Cardiac muscle cell (in vitro differentiated cells and primary cell): ENCODE measurements at regions not wholly inside any gene's neighbourhood (a gene's known extent, or its start where the extent isn't known, plus 50 kb on each side); places are given as distances from the start of the nearest gene placed in this dataset.

Experiments used
- DNase-seq, 2 donors: peaks; one replicate each; pipeline versions ENCODE4 v3.0.0 to v3.0.0-alpha.2; 2010 to 2017; ENCODE audit warnings: low read depth in 1 of 2, low spot score in 1 of 2
- H3K27ac ChIP-seq: fragments of 200-600 bp; sonication (generic); 2 replicates; pipeline ENCODE4 v1.5.1; 2016
- H3K27me3 ChIP-seq: fragments of 200-600 bp; sonication (generic); 2 replicates; pipeline ENCODE4 v1.6.0; 2016; ENCODE audit warnings: control low read depth
- H3K36me3 ChIP-seq: fragments of 200-600 bp; sonication (generic); 2 replicates; pipeline ENCODE4 v1.5.1; 2016; ENCODE audit warnings: control low read depth
- H3K4me1 ChIP-seq: fragments of 200-600 bp; sonication (generic); 2 replicates; pipeline ENCODE4 v1.8.1; 2017; ENCODE audit warnings: low read depth, mild to moderate bottlenecking, mixed run types
- H3K4me3 ChIP-seq: fragments of 200-600 bp; sonication (generic); 2 replicates; pipeline ENCODE4 v1.5.1; 2016; ENCODE audit warnings: mild to moderate bottlenecking
- H3K9me3 ChIP-seq: fragments of 200-600 bp; sonication (generic); 2 replicates; pipeline ENCODE4 v1.5.1; 2017; ENCODE audit warnings: low read depth, mild to moderate bottlenecking, control low read depth
- TF ChIP-seq, protein P1 (sequence below): IDR thresholded peaks from 2 replicates; pipeline ENCODE4 v1.5.1; 2012; ENCODE audit warnings: low read depth, mild to moderate bottlenecking, low read length

DNA sequence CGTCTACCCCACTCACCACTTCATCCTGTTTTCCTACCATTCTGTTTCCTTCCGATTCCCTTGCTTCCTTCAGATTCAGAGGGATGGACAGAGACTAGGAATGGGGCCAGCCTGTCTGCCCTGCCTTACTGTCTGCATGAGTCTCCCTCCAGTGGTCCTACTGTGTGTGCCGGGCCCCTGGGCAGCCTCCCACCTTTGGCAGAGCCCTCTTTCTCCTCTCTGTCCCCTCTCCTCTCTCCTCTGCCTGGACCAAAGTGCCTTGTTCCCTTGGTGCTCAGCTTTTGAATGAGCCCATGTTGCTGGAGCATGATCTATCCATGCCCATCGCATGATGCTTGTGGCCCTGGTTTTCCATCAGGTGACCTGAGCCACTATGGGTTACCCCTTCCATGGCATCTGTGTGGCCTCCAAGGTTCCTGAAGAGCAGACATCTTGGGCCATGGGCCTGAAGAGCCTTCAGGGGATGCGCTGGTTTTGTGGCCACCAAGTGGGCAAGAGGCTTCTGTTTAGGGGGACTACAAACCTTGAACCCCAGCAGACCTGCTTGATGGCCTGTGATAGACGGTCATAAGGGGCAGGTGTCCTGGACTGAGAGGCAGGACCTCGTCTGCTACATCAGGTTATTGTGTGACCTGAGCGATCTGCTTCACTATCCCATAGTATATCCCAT, 54.2 kb upstream of the BCL11B start:
- TF ChIP-seq, protein P1, sequence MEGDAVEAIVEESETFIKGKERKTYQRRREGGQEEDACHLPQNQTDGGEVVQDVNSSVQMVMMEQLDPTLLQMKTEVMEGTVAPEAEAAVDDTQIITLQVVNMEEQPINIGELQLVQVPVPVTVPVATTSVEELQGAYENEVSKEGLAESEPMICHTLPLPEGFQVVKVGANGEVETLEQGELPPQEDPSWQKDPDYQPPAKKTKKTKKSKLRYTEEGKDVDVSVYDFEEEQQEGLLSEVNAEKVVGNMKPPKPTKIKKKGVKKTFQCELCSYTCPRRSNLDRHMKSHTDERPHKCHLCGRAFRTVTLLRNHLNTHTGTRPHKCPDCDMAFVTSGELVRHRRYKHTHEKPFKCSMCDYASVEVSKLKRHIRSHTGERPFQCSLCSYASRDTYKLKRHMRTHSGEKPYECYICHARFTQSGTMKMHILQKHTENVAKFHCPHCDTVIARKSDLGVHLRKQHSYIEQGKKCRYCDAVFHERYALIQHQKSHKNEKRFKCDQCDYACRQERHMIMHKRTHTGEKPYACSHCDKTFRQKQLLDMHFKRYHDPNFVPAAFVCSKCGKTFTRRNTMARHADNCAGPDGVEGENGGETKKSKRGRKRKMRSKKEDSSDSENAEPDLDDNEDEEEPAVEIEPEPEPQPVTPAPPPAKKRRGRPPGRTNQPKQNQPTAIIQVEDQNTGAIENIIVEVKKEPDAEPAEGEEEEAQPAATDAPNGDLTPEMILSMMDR = no peak
- no peak for DNase-seq
- no peaks in the 10 kb centered on the region for H3K36me3 ChIP-seq
- no peaks in the 10 kb centered on the region for H3K9me3 ChIP-seq
- H3K4me1 ChIP-seq = peaks cover 7% of the 10 kb centered on the region
- H3K27ac ChIP-seq = no peak overlapping the region
- H3K27me3 ChIP-seq = no peaks in the 10 kb centered on the region
- H3K4me3 ChIP-seq = no peak overlapping the region

DNA sequence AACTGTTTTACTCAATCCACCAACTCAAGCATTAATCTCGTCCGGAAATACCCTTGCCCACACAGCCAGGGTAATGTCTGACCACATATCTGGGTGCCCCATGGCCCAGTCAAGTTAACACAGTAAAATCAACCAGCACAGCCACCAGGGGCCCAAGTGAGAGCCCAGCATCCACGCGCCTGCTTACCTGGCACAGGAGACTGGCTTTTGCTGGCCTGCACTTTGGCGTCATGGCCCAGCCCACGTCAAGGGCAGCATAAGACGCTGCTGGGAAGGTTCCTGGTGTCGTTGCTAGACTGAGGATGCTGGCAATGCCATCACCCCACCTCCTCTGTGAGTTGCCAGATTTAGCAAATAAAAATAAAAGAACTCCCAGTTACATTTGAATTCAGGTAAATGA, 53.6 kb upstream of the BCL11B start:
- TF ChIP-seq, protein P1 = no peak
- H3K9me3 ChIP-seq = no peaks in the 10 kb centered on the region
- H3K4me3 ChIP-seq = no peak overlapping the region
- H3K27me3 ChIP-seq = no peaks in the 10 kb centered on the region
- H3K4me1 ChIP-seq = peaks cover 7% of the 10 kb centered on the region
- no peak overlapping the region for H3K27ac ChIP-seq
- no peaks in the 10 kb centered on the region for H3K36me3 ChIP-seq
- DNase-seq = no peak

DNA sequence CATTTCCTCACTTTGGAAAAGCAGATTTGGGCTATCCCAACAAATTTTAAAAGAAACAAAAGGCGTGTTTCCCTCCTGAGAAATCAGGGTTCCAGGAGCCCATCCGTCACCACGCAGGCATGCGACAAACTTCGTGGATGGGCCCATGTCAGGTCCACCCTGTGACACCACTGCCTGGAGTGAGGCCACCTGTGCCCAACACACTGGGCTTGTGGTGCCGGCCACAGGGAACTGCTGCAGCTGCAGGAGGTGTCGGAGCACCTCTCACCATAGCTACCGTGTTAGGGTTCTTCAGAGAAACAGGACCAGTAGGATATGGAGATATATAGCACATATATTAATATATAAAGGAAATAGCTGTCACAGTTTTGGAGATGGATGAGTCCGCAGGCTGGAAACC, 53.0 kb upstream of the BCL11B start:
- Histone ChIP-seq H3K9me3 (no peaks in the 10 kb centered on the region), H3K4me3 (no peak overlapping the region), H3K27ac (no peak overlapping the region), H3K27me3 (no peaks in the 10 kb centered on the region), H3K36me3 (no peaks in the 10 kb centered on the region), H3K4me1 (peaks cover 7% of the 10 kb centered on the region)
- no peak for DNase-seq
- TF ChIP-seq, protein P1 = no peak

DNA sequence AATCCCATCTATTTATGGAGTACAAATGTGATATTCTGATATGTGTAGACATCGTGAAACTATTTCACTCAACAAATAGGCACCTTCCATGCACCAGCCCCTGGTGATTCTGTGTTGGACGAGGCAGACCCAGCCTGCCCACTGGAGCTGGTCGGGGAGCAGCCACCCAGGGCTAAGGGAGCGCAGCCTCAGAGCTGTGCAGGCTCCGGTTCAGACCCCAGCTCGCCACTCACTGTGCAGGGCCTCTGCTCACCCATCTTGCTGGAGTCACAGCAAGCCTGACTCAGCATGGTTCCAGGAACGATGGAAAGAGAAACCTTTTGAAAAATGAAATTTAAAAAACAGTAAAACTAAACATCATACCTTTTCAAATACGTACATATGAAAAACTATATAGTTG, 52.3 kb upstream of the BCL11B start:
- Histone ChIP-seq H3K4me3 (no peak overlapping the region), H3K27ac (no peak overlapping the region), H3K9me3 (no peaks in the 10 kb centered on the region), H3K27me3 (no peaks in the 10 kb centered on the region), H3K4me1 (peaks cover 7% of the 10 kb centered on the region), H3K36me3 (no peaks in the 10 kb centered on the region)
- DNase-seq = no peak
- TF ChIP-seq, protein P1 = no peak

DNA sequence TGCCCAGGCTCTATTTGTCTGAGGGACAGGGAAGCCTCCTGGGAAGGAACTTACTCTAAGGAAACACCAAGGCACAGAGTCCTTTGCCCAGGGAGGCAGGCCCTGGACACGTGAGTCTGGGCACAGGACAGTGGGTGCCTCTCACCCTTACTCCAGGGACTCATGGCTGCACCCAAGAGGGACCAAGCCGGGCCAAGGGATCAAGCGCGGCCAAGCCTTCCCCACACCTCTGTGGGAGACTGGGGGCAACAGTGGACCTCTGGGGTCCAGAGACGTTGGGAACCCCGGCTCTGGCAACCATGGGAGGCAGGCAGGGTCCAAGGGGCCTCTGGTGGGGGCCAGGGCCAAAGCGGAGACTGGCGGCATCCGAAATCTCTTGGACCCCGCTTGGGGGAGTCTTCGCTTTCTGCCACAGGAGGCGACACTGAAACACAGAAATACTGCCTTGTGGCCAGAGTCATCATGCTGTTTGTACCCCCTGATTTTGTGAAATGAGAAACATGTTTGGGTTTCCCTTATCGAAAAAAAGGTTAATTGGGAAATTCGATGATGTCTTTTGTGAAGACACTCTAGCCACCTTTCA, 51.7 kb upstream of the BCL11B start:
- TF ChIP-seq, protein P1 = no peak
- Histone ChIP-seq H3K36me3 (no peaks in the 10 kb centered on the region), H3K27me3 (no peaks in the 10 kb centered on the region), H3K4me1 (peaks cover 7% of the 10 kb centered on the region), H3K9me3 (no peaks in the 10 kb centered on the region), H3K27ac (no peak overlapping the region), H3K4me3 (no peak overlapping the region)
- no peak for DNase-seq
